H1 (cell line): ENCODE measurements at regions not wholly inside any gene's neighbourhood (a gene's known extent, or its start where the extent isn't known, plus 50 kb on each side); places are given as distances from the start of the nearest gene placed in this dataset.

Experiments
- CBX8 ChIP-seq: fragments of 300-800, 300-1000 bp; sonication (generic); IDR thresholded peaks from 2 replicates; pipeline ENCODE4 v1.7.1; 2016; ENCODE audit warnings: low read depth, low read length, borderline replicate concordance
- RAD21 ChIP-seq, 2 experiments: IDR thresholded peaks in 1 of 2; conservative IDR thresholded peaks in 1 of 2; 2 replicates each; pipeline ENCODE4 v1.6.1; 2011; ENCODE audit warnings: low read depth in 2 of 2, low read length in 2 of 2, improper control_type of control experiment in 1 of 2, inconsistent platforms in 1 of 2, mild to moderate bottlenecking in 1 of 2, moderate library complexity in 1 of 2

- no peak for TF ChIP-seq RAD21 (IDR thresholded peaks at IDR 0.05 in 1 of 2, conservative IDR thresholded peaks at IDR 0.05 in 1 of 2; ENCODE audit: low read depth in 2 of 2, low read length in 2 of 2)
- no peak for TF ChIP-seq CBX8
Measured at GRCh38 chr11:121376130-121376529, 76.0 kb upstream of the SORL1 start.
